GM04504 (cell line): ENCODE measurements at regions not wholly inside any gene's neighbourhood (a gene's known extent, or its start where the extent isn't known, plus 50 kb on each side); places are given as distances from the start of the nearest gene placed in this dataset.
"Not testable (repeated sequence)": the region's sequence is repeated elsewhere in the genome, so short reads cannot be mapped to it uniquely, and the experiment has no call there.

ENCODE experiments used
- DNase-seq: peaks from one replicate; pipeline ENCODE4 v3.0.0-alpha.2; 2012; ENCODE audit warnings: low read depth

- not testable (repeated sequence) for DNase-seq
These were observed 66.2 kb downstream of the SYT15 start for GRCh38 chr10:46645110-46645509.

DNA sequence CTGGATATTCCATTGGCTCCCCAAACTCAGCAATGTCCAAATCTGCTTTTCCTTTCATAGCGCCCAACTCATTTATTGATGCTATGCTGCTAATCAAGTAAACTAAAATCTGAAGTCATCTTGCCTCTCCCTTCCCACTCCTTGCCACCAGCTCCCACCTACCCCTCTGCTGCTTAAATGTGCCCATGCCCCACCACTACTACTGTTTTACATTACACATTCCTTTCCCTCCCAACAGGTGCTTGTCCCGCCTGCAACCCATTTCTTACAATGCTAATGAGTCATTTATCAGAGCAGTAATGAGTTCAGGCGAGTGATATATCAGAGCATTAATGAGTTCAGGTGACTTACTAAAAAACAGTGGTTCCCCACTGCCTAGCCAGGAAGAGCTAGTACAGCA is 67.2 kb downstream of the SYT15 start:
- DNase-seq = not testable (repeated sequence)

GRCh38 chr10:46650967-46651366 is 72.0 kb downstream of the SYT15 start:
- not testable (repeated sequence) for DNase-seq

DNA sequence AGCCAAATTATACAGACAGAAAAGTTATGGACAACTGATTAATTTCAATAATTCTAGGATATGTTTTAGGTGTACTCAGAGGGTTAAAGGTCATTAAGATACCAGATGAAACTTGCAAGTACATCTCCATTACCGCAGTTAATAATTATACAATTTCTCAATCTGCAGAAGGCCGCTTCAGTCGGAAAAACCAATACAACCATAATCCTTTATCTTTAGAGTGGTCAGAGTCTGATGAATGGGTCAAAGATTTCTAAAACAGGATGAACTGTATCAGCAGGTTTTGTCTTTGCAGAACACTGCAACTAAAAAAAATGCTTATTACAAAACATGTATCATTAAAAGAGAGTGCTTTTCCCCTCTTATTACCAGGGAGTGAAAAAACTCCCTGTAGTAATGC is 78.5 kb downstream of the SYT15 start:
- not testable (repeated sequence) for DNase-seq

- DNase-seq = not testable (repeated sequence)
These were observed 81.3 kb downstream of the SYT15 start for GRCh38 chr10:46660027-46660834.

GRCh38 chr10:46660835-46661164 is 81.9 kb downstream of the SYT15 start:
- DNase-seq = not testable (repeated sequence)

DNA sequence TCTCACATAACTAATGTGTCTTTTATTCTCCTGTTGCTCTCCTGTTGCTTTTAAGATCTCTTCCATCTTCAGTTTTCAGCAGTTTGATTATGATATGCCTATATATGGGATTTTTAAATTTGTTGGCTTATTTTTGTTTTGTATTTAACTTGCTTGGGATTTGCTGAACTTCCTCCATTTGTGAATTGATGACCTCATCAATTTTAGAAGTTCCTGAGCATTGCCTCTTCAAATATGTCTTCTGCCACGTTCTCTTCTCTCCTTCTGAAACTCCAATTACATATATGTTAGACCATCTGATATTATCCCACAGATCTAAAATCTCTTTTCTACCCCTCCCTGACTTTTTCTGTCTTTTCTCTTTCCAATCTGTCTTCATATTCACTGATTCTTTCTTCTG is 86.6 kb downstream of the SYT15 start:
- DNase-seq = not testable (repeated sequence)

GRCh38 chr10:46668357-46668997 is 89.5 kb downstream of the SYT15 start:
- DNase-seq = not testable (repeated sequence)

GRCh38 chr10:46677836-46678435 is 99.0 kb downstream of the SYT15 start:
- not testable (repeated sequence) for DNase-seq

- not testable (repeated sequence) for DNase-seq
These were observed 112.5 kb downstream of the SYT15 start for GRCh38 chr10:46691397-46691796.

- not testable (repeated sequence) for DNase-seq
These were observed 114.3 kb downstream of the SYT15 start for GRCh38 chr10:46693218-46693617.

DNA sequence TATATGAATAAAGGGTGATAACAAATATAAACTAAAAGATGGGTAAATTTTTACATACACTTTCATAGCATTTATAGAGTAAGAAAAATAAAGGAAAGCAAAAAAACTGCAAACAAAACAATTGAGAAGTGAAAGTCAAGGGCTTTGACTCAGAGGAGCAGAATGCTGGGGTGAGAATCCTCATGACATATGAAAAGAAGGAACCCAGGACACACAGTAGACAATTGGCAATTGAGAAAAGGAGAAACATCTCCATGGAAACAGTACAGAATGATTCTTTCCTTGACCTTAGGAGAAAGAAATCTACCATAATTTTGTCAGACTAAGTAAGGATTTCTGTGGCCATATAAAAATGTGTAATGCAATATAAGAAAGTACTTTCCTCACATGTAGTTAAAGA is 138.3 kb downstream of the SYT15 start:
- not testable (repeated sequence) for DNase-seq

GRCh38 chr10:46718014-46718413 is 139.1 kb downstream of the SYT15 start:
- DNase-seq = not testable (repeated sequence)

DNA sequence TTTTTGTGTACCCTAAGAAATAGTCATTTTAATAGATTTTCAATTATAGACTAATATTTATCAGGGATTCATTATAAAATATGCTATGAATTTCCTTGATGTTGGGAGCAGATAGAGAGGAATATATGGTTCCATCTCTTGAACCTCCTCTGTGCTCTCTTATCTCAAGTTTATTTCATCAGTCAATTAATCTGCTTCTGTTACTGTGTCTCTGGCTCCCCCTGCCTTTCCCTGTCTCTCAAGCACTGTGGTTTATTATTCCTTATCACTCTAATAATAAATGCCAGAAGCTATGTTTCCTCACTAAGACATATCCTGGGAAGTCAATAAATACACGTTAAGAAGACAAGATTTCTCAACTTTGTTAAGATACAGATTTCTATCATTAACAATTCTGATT is 141.5 kb downstream of the SYT15 start:
- DNase-seq = not testable (repeated sequence)

GRCh38 chr10:46720811-46721518 is 142.0 kb downstream of the SYT15 start:
- DNase-seq = not testable (repeated sequence)

- DNase-seq = not testable (repeated sequence)
These were observed 145.3 kb downstream of the SYT15 start for GRCh38 chr10:46724258-46724657.

DNA sequence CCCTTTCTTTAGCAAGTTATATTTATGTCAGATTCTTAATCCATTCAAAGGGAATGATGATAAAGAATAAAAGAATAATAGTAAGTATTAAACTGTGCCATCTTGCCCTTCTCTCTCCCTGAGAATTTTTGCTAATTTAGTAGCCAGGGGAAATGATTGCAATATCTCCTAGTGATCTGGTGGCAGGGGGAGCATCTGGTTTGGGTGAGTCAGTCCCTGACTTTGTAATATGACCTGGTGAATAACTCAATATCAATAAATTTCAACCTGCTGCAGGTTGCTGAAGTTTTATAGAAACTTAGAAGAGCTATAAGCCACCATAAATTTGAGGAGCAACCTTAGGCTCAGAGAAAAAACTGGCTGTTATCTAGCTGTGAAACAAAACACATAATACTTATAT is 149.4 kb downstream of the SYT15 start:
- not testable (repeated sequence) for DNase-seq

GRCh38 chr10:46730729-46731128 is 151.8 kb downstream of the SYT15 start:
- not testable (repeated sequence) for DNase-seq

DNA sequence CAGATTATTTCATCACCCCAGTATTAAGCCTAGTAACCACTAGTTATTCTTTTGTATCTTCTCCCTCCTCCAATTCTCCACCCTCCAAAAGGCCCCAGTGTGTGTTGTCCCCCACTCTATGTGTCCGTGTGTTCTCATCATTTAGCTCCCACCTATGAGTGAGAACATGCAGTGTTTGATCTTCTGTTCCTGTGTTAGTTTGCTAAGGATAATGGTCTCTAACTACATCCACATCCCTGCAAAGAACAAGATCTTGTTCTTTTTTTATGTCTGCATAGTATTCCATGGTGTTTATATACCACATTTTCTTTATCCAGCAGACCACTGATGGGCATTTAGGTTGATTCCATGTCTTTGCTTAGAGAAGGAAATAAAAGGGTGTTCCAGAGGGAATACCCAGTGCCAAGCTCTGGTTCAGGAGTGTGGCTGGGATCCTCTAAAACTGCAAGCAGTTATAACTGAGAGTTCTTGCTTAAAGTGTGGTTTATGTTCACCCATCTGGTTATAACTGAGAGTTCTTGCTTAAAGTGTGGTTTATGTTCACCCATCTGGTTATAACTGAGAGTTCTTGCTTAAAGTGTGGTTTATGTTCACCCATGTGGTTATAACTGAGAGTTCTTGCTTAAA is 154.8 kb downstream of the SYT15 start:
- not testable (repeated sequence) for DNase-seq

DNA sequence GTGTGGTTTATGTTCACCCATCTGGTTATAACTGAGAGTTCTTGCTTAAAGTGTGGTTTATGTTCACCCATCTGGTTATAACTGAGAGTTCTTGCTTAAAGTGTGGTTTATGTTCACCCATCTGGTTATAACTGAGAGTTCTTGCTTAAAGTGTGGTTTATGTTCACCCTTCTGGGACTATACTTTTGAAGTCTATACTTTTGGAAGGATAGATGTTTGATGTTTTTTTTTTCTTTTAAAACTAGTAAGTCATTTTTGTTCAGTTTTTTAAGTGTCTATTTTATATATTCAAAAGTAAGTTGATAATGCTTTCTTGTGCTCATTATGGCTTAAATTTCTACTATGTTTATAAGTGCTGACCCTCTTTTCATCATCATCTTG is 155.3 kb downstream of the SYT15 start:
- DNase-seq = not testable (repeated sequence)

GRCh38 chr10:46739919-46740318 is 161.0 kb downstream of the SYT15 start:
- not testable (repeated sequence) for DNase-seq

DNA sequence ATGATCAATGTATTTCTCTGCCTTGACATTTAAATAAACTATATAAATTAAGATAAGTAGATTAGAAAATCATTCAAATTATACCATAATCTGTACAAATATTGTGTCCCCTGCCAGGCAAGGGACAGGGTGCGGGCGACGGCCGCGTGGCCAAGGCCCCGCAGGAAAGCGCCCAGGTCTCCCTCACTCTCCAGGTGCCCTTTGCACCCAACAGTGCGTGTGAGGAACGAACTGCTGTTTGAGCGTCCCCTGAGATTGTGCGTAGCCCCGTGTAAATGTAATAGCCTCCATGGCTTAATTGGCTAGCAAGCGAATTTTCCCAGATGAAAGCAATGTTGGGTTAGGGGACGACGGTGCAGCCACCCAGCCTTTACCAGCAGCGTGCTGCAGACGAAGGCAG is 161.4 kb downstream of the SYT15 start:
- DNase-seq = not testable (repeated sequence)
